H9 (cell line): ENCODE measurements at regions not wholly inside any gene's neighbourhood (a gene's known extent, or its start where the extent isn't known, plus 50 kb on each side); places are given as distances from the start of the nearest gene placed in this dataset.

Source experiments
- DNase-seq: peaks from one replicate; pipeline ENCODE4 v3.0.0-alpha.2; 2017
- H2AFZ ChIP-seq: one replicate; pipeline ENCODE4 v1.6.1; 2013; ENCODE audit warnings: mild to moderate bottlenecking, low read length, control low read depth, moderate library complexity
- H2AK5ac ChIP-seq: 2 replicates; pipeline ENCODE4 v1.6.1; 2013; ENCODE audit warnings: low read length, control low read depth, mixed read lengths; ENCODE audit not compliant: insufficient read length
- H2BK120ac ChIP-seq: one replicate; pipeline ENCODE4 v1.6.1; 2013; ENCODE audit warnings: low read depth, mild to moderate bottlenecking, low read length, control low read depth, inconsistent platforms; ENCODE audit not compliant: poor library complexity, severe bottlenecking
- H2BK12ac ChIP-seq: 2 replicates; pipeline ENCODE4 v1.6.1; 2013; ENCODE audit warnings: low read length, control low read depth, mixed read lengths, low read depth; ENCODE audit not compliant: insufficient read length
- H2BK15ac ChIP-seq: 2 replicates; pipeline ENCODE4 v1.6.1; 2013; ENCODE audit warnings: low read depth, low read length, control low read depth
- H2BK20ac ChIP-seq: one replicate; pipeline ENCODE4 v1.6.1; 2013; ENCODE audit warnings: low read depth, mild to moderate bottlenecking, low read length, control low read depth, inconsistent platforms; ENCODE audit not compliant: poor library complexity, severe bottlenecking
- H2BK5ac ChIP-seq: 2 replicates; pipeline ENCODE4 v1.6.1; 2013; ENCODE audit warnings: low read length, control low read depth, mixed read lengths; ENCODE audit not compliant: insufficient read length
- H3K14ac ChIP-seq: 2 replicates; pipeline ENCODE4 v1.6.1; 2013; ENCODE audit warnings: low read length, control low read depth; ENCODE audit not compliant: insufficient read depth
- H3K18ac ChIP-seq: 2 replicates; pipeline ENCODE4 v1.6.1; 2013; ENCODE audit warnings: low read depth, mild to moderate bottlenecking, mixed read lengths, low read length, control low read depth; ENCODE audit not compliant: insufficient read length
- H3K23ac ChIP-seq: 2 replicates; pipeline ENCODE4 v1.6.1; 2013; ENCODE audit warnings: low read length, control low read depth, mixed read lengths, low read depth; ENCODE audit not compliant: insufficient read length
- H3K23me2 ChIP-seq: 2 replicates; pipeline ENCODE4 v1.6.1; 2013; ENCODE audit warnings: low read depth, mild to moderate bottlenecking, mixed read lengths, low read length, control low read depth; ENCODE audit not compliant: insufficient read length, poor library complexity, severe bottlenecking
- H3K27ac ChIP-seq: 2 replicates; pipeline ENCODE4 v1.5.1; 2013; ENCODE audit warnings: low read length, control low read depth, mixed read lengths, low read depth; ENCODE audit not compliant: insufficient read length
- H3K27me3 ChIP-seq: 2 replicates; pipeline ENCODE4 v1.6.1; 2013; ENCODE audit warnings: low read length, control low read depth, inconsistent platforms; ENCODE audit not compliant: insufficient read depth
- H3K4ac ChIP-seq: 2 replicates; pipeline ENCODE4 v1.6.1; 2013; ENCODE audit warnings: low read depth, mild to moderate bottlenecking, control low read depth, inconsistent platforms, low read length, moderate library complexity
- H3K4me1 ChIP-seq: 2 replicates; pipeline ENCODE4 v1.6.1; 2013; ENCODE audit warnings: low read length, control low read depth, inconsistent platforms; ENCODE audit not compliant: insufficient read depth
- H3K4me2 ChIP-seq: 2 replicates; pipeline ENCODE4 v1.6.1; 2013; ENCODE audit warnings: low read length, control low read depth, mixed read lengths; ENCODE audit not compliant: insufficient read length, insufficient read depth
- H3K56ac ChIP-seq: 2 replicates; pipeline ENCODE4 v1.6.1; 2013; ENCODE audit warnings: low read depth, mild to moderate bottlenecking, mixed read lengths, low read length, control low read depth; ENCODE audit not compliant: insufficient read length
- H3K79me1 ChIP-seq: 2 replicates; pipeline ENCODE4 v1.6.1; 2013; ENCODE audit warnings: low read depth, mild to moderate bottlenecking, moderate library complexity, low read length, control low read depth, inconsistent platforms; ENCODE audit not compliant: insufficient read depth, poor library complexity, severe bottlenecking
- H3K79me2 ChIP-seq: 2 replicates; pipeline ENCODE4 v1.6.1; 2013; ENCODE audit warnings: low read length, control low read depth, inconsistent platforms; ENCODE audit not compliant: insufficient read depth
- H3K9ac ChIP-seq: 2 replicates; pipeline ENCODE4 v1.6.1; 2013; ENCODE audit warnings: low read length, control low read depth, mixed read lengths; ENCODE audit not compliant: insufficient read length; ENCODE audit errors: extremely low read depth
- H3K9me3 ChIP-seq: one replicate; pipeline ENCODE4 v1.6.1; 2013; ENCODE audit warnings: low read depth, low read length, inconsistent platforms; ENCODE audit not compliant: control insufficient read depth
- H3T11ph ChIP-seq: one replicate; pipeline ENCODE4 v1.6.1; 2013; ENCODE audit warnings: mild to moderate bottlenecking, low read length, control low read depth, inconsistent platforms
- H4K20me1 ChIP-seq: one replicate; pipeline ENCODE4 v1.6.1; 2013; ENCODE audit not compliant: control insufficient read depth, insufficient read length, insufficient read depth
- H4K5ac ChIP-seq: 2 replicates; pipeline ENCODE4 v1.6.1; 2013; ENCODE audit warnings: low read depth, mild to moderate bottlenecking, mixed read lengths, low read length, control low read depth; ENCODE audit not compliant: insufficient read length
- H4K8ac ChIP-seq: replicated peaks from 2 replicates; pipeline ENCODE4 v1.6.1; 2013; ENCODE audit warnings: low read length, control low read depth, mixed read lengths, low read depth; ENCODE audit not compliant: insufficient read length
- H4K91ac ChIP-seq: 2 replicates; pipeline ENCODE4 v1.6.1; 2013; ENCODE audit warnings: low read depth, mild to moderate bottlenecking, moderate library complexity, mixed read lengths, low read length, control low read depth; ENCODE audit not compliant: insufficient read length
- H3K27ac Mint-ChIP-seq, 3 experiments: 2 replicates in 2 of 3; 3 replicates in 1 of 3; pipeline ENCODE4 v1.8.0; 2020 to 2021; ENCODE audit warnings: mixed read lengths in 3 of 3, mild to moderate bottlenecking in 1 of 3, moderate library complexity in 1 of 3
- H3K27me3 Mint-ChIP-seq: 2 replicates; pipeline ENCODE4 v1.8.0; 2021; ENCODE audit warnings: low read depth, mild to moderate bottlenecking, moderate library complexity, mixed read lengths
- H3K36me3 Mint-ChIP-seq, 3 experiments: 2 replicates in 2 of 3; 3 replicates in 1 of 3; pipeline ENCODE4 v1.8.0; 2020 to 2021; ENCODE audit warnings: low read depth in 3 of 3, mixed read lengths in 3 of 3; ENCODE audit not compliant: insufficient read depth in 1 of 3
- H3K4me1 Mint-ChIP-seq, 2 experiments: 2 replicates each; pipeline ENCODE4 v1.8.0; 2020; ENCODE audit warnings: mixed read lengths in 2 of 2
- H3K4me3 Mint-ChIP-seq, 2 experiments: 2 replicates in 1 of 2; 3 replicates in 1 of 2; pipeline ENCODE4 v1.8.0; 2020 to 2021; ENCODE audit warnings: mild to moderate bottlenecking in 2 of 2, mixed read lengths in 2 of 2, moderate library complexity in 1 of 2
- H3K9me3 Mint-ChIP-seq, 2 experiments: 2 replicates in 1 of 2; 3 replicates in 1 of 2; pipeline ENCODE4 v1.8.0; 2020; ENCODE audit warnings: mild to moderate bottlenecking in 2 of 2, mixed read lengths in 2 of 2, moderate library complexity in 1 of 2
- WGBS: extraction: QIAGEN DNeasy Blood & Tissue Kit; methylation state at CpG from one replicate; pipeline ENCODE4 v1.1.7; 2013; ENCODE audit warnings: missing lambda C conversion rate, low lambda C conversion rate, mixed read lengths; ENCODE audit not compliant: insufficient read length; ENCODE audit errors: extremely low coverage; 5-methylcytosine and 5-hydroxymethylcytosine counted together
- TF ChIP-seq, protein P1 (sequence below): fragments of 200-600 bp; sonication (generic); conservative IDR thresholded peaks from 3 replicates; pipeline ENCODE4 v1.8.0; 2021; ENCODE audit warnings: antibody characterized with exemption, mild to moderate bottlenecking

GRCh38 chr10:44675387-44675874, 235.7 kb upstream of the TMEM72 start:
- no peak overlapping the region for H3K4me2 ChIP-seq
- H3K79me1 ChIP-seq: no peaks in the 10 kb centered on the region
- H3K14ac ChIP-seq: no peak overlapping the region
- no peak overlapping the region for H2BK5ac ChIP-seq
- no peak overlapping the region for H2BK120ac ChIP-seq
- Mint-ChIP-seq H3K27ac (no peak overlapping the region), H3K27me3 (no peaks in the 10 kb centered on the region), H3K9me3 (no peaks in the 10 kb centered on the region), H3K36me3 (no peaks in the 10 kb centered on the region), H3K4me3 (no peak overlapping the region), H3K4me1 (peaks cover 0 to 5% of the 10 kb centered on the region in 2 experiments; a peak in 1 of 4 replicates)
- no peaks in the 10 kb centered on the region for H3K27me3 ChIP-seq
- no peaks in the 10 kb centered on the region for H3K79me2 ChIP-seq
- no peaks in the 10 kb centered on the region for H4K20me1 ChIP-seq
- no peak overlapping the region for H2BK12ac ChIP-seq
- H2AK5ac ChIP-seq: no peak overlapping the region
- TF ChIP-seq, protein P1, sequence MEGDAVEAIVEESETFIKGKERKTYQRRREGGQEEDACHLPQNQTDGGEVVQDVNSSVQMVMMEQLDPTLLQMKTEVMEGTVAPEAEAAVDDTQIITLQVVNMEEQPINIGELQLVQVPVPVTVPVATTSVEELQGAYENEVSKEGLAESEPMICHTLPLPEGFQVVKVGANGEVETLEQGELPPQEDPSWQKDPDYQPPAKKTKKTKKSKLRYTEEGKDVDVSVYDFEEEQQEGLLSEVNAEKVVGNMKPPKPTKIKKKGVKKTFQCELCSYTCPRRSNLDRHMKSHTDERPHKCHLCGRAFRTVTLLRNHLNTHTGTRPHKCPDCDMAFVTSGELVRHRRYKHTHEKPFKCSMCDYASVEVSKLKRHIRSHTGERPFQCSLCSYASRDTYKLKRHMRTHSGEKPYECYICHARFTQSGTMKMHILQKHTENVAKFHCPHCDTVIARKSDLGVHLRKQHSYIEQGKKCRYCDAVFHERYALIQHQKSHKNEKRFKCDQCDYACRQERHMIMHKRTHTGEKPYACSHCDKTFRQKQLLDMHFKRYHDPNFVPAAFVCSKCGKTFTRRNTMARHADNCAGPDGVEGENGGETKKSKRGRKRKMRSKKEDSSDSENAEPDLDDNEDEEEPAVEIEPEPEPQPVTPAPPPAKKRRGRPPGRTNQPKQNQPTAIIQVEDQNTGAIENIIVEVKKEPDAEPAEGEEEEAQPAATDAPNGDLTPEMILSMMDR: no peak
- H4K8ac ChIP-seq: no peak overlapping the region
- H2BK20ac ChIP-seq: no peak overlapping the region
- no peak overlapping the region for H3T11ph ChIP-seq
- no peaks in the 10 kb centered on the region for H3K4me1 ChIP-seq
- no peak overlapping the region for H3K18ac ChIP-seq
- no peaks in the 10 kb centered on the region for H3K23me2 ChIP-seq
- no peak overlapping the region for H4K91ac ChIP-seq
- no peak overlapping the region for H2BK15ac ChIP-seq
- no peak overlapping the region for H2AFZ ChIP-seq
- H3K9ac ChIP-seq: no peak overlapping the region
- no peak overlapping the region for H4K5ac ChIP-seq
- H3K27ac ChIP-seq: no peak overlapping the region
- H3K56ac ChIP-seq: no peak overlapping the region
- no peak overlapping the region for H3K23ac ChIP-seq
- no peaks in the 10 kb centered on the region for H3K9me3 ChIP-seq
- no CpG with 5 or more reads among the region's 2 CpGs for WGBS
- no peak overlapping the region for H3K4ac ChIP-seq
- DNase-seq: no peak
